ENCODE measurements at regions not wholly inside any gene's neighbourhood (a gene's known extent, or its start where the extent isn't known, plus 50 kb on each side); places are given as distances from the start of the nearest gene placed in this dataset.

GRCh38 chr10:33521062-33521461 lies 186.6 kb upstream of the NRP1 start:
- Histone ChIP-seq H3K36me3 (no peaks in the 10 kb centered on the region), H3K27me3 (no peaks in the 10 kb centered on the region), H3K4me3 (no peak overlapping the region), H3K4me1 (no peaks in the 10 kb centered on the region), H3K9me3 (no peaks in the 10 kb centered on the region), H3K27ac (no peak overlapping the region)
- TF ChIP-seq POLR2A (IDR thresholded peaks at IDR 0.05) (no peak), CTCF (IDR thresholded peaks at IDR 0.05) (no peak)
- no peak for DNase-seq

- TF ChIP-seq CTCF (IDR thresholded peaks at IDR 0.05) (no peak), POLR2A (IDR thresholded peaks at IDR 0.05) (no peak)
- no peaks in the 10 kb centered on the region for H3K9me3 ChIP-seq
- H3K27ac ChIP-seq = no peak overlapping the region
- H3K27me3 ChIP-seq = no peaks in the 10 kb centered on the region
- no peak overlapping the region for H3K4me3 ChIP-seq
- H3K36me3 ChIP-seq = no peaks in the 10 kb centered on the region
- DNase-seq = no peak
- H3K4me1 ChIP-seq = no peaks in the 10 kb centered on the region
These were observed 185.8 kb upstream of the NRP1 start for GRCh38 chr10:33520223-33520622.

GRCh38 chr10:33519130-33519860 lies 184.8 kb upstream of the NRP1 start:
- no peaks in the 10 kb centered on the region for H3K9me3 ChIP-seq

GRCh38 chr10:33510206-33510605 lies 175.7 kb upstream of the NRP1 start:
- Histone ChIP-seq H3K27ac (peak overlapping the region in 1 of 4 donors; percentile 33), H3K27me3 (no peaks in the 10 kb centered on the region), H3K4me1 (no peaks in the 10 kb centered on the region), H3K4me3 (no peak overlapping the region), H3K9me3 (no peaks in the 10 kb centered on the region), H3K36me3 (no peaks in the 10 kb centered on the region)
- no peak for DNase-seq
- TF ChIP-seq POLR2A (IDR thresholded peaks at IDR 0.05) = no peak
- TF ChIP-seq CTCF (IDR thresholded peaks at IDR 0.05) = no peak

More at GRCh38 chr10:33519130-33519860, 184.8 kb upstream of the NRP1 start:
- no peak overlapping the region for H3K4me3 ChIP-seq
- no peak for DNase-seq
- H3K36me3 ChIP-seq = no peaks in the 10 kb centered on the region
- H3K27ac ChIP-seq = no peak overlapping the region
- H3K27me3 ChIP-seq = no peaks in the 10 kb centered on the region
- TF ChIP-seq CTCF (IDR thresholded peaks at IDR 0.05) (no peak), POLR2A (IDR thresholded peaks at IDR 0.05) (no peak)
- no peaks in the 10 kb centered on the region for H3K4me1 ChIP-seq

- Histone ChIP-seq H3K4me1 (no peaks in the 10 kb centered on the region), H3K27ac (peak overlapping the region in 1 of 4 donors; percentile 33), H3K9me3 (no peaks in the 10 kb centered on the region), H3K36me3 (no peaks in the 10 kb centered on the region), H3K27me3 (no peaks in the 10 kb centered on the region), H3K4me3 (no peak overlapping the region)
- TF ChIP-seq CTCF (IDR thresholded peaks at IDR 0.05) (no peak), POLR2A (IDR thresholded peaks at IDR 0.05) (no peak)
- DNase-seq = peak in 1 of 3 donors; percentile 68
These were observed 174.9 kb upstream of the NRP1 start for GRCh38 chr10:33509231-33509831.
